ENCODE measurements at regions not wholly inside any gene's neighbourhood (a gene's known extent, or its start where the extent isn't known, plus 50 kb on each side); places are given as distances from the start of the nearest gene placed in this dataset.

DNA sequence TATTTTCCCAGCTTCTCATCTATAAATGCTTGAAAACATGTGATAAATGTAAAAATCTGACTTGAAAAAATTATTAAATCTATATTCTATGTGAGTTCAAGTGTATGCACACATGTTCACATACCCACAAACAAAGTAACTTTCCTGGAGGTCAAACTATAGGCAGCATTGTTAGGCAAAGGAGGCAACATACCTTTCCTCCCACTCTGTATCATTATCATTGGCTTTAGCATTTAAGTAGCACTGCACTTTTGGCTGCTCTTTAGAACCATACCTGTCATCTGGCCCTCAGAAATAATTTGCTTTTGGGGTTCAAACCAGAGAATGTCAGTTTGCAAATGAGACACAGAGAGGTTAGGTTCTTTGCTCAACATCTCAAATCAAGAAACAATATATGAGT lies 102.4 kb upstream of the CCDC196 start:
- Histone ChIP-seq H3K27ac (no peak overlapping the region), H3K36me3 (no peaks in the 10 kb centered on the region), H3K4me3 (replicated peaks in 1 of 3) (no peak overlapping the region), H3K9me3 (no peaks in the 10 kb centered on the region), H3K27me3 (no peaks in the 10 kb centered on the region), H3K4me1 (no peaks in the 10 kb centered on the region)
- no peak for DNase-seq
- TF ChIP-seq POLR2A (IDR thresholded peaks at IDR 0.05) = no peak
- TF ChIP-seq, protein P1, sequence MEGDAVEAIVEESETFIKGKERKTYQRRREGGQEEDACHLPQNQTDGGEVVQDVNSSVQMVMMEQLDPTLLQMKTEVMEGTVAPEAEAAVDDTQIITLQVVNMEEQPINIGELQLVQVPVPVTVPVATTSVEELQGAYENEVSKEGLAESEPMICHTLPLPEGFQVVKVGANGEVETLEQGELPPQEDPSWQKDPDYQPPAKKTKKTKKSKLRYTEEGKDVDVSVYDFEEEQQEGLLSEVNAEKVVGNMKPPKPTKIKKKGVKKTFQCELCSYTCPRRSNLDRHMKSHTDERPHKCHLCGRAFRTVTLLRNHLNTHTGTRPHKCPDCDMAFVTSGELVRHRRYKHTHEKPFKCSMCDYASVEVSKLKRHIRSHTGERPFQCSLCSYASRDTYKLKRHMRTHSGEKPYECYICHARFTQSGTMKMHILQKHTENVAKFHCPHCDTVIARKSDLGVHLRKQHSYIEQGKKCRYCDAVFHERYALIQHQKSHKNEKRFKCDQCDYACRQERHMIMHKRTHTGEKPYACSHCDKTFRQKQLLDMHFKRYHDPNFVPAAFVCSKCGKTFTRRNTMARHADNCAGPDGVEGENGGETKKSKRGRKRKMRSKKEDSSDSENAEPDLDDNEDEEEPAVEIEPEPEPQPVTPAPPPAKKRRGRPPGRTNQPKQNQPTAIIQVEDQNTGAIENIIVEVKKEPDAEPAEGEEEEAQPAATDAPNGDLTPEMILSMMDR (IDR thresholded peaks at IDR 0.05) = no peak
- intact Hi-C loops (cut with DNase I) = no loop called here

GRCh38 chr14:66388516-66388915 lies 97.7 kb upstream of the CCDC196 start:
- Histone ChIP-seq H3K27me3 (no peaks in the 10 kb centered on the region), H3K4me3 (replicated peaks in 1 of 3) (no peak overlapping the region), H3K27ac (no peak overlapping the region), H3K9me3 (no peaks in the 10 kb centered on the region), H3K4me1 (no peaks in the 10 kb centered on the region), H3K36me3 (no peaks in the 10 kb centered on the region)
- DNase-seq = no peak
- 87% methylated on average over 4 of the region's 4 CpGs for WGBS, 2 donors
- no peak for TF ChIP-seq POLR2A (IDR thresholded peaks at IDR 0.05)
- TF ChIP-seq, protein P1 (IDR thresholded peaks at IDR 0.05) = no peak
- intact Hi-C loops (cut with DNase I) = no loop called here

GRCh38 chr14:66389481-66389880 lies 96.7 kb upstream of the CCDC196 start:
- Histone ChIP-seq H3K36me3 (no peaks in the 10 kb centered on the region), H3K27me3 (no peaks in the 10 kb centered on the region), H3K4me1 (no peaks in the 10 kb centered on the region), H3K27ac (no peak overlapping the region), H3K9me3 (no peaks in the 10 kb centered on the region), H3K4me3 (replicated peaks in 1 of 3) (no peak overlapping the region)
- no peak for DNase-seq
- TF ChIP-seq, protein P1 (IDR thresholded peaks at IDR 0.05) = no peak
- no peak for TF ChIP-seq POLR2A (IDR thresholded peaks at IDR 0.05)
- WGBS, 2 donors = 87 to 90% methylated on average over 1 of the region's 1 CpG
- intact Hi-C loops (cut with DNase I) = no loop called here

DNA sequence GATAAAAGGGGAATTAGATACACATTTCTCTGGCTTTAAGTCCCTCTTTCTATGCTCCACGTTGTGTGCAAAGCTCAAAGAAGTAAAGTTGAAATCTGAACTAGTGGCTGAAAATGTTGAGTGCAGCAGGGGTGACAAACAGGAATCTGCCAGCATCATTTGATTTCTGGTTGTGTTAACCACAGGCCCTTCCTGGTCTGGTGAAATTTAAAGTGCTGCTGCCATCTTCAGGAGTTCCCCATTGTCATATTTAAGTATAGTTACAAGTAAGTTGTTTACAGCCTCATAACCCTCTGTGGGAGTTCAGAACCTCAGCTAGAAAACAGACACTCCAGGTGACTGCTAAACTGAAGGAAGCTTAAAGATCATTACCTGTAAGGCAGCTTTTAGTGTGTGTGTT lies 90.9 kb upstream of the CCDC196 start:
- TF ChIP-seq, protein P1 (IDR thresholded peaks at IDR 0.05) = no peak
- TF ChIP-seq POLR2A (IDR thresholded peaks at IDR 0.05) = no peak
- no peaks in the 10 kb centered on the region for H3K4me1 ChIP-seq
- H3K27ac ChIP-seq = no peak overlapping the region
- intact Hi-C loops (cut with DNase I) = no loop called here
- 27 to 34% methylated on average over 1 of the region's 1 CpG for WGBS, 2 donors
- no peaks in the 10 kb centered on the region for H3K27me3 ChIP-seq
- no peak for DNase-seq
- H3K9me3 ChIP-seq = no peaks in the 10 kb centered on the region
- H3K4me3 ChIP-seq (replicated peaks in 1 of 3) = no peak overlapping the region
- no peaks in the 10 kb centered on the region for H3K36me3 ChIP-seq

GRCh38 chr14:66396164-66396563 lies 90.0 kb upstream of the CCDC196 start:
- Histone ChIP-seq H3K27ac (no peak overlapping the region), H3K27me3 (no peaks in the 10 kb centered on the region), H3K4me1 (no peaks in the 10 kb centered on the region), H3K4me3 (replicated peaks in 1 of 3) (no peak overlapping the region), H3K36me3 (no peaks in the 10 kb centered on the region), H3K9me3 (no peaks in the 10 kb centered on the region)
- WGBS, 2 donors = 94 to 95% methylated on average over 4 of the region's 4 CpGs
- DNase-seq = no peak
- intact Hi-C loops (cut with DNase I) = no loop called here
- TF ChIP-seq POLR2A (IDR thresholded peaks at IDR 0.05) = no peak
- TF ChIP-seq, protein P1 (IDR thresholded peaks at IDR 0.05) = no peak

All from thyroid gland (tissue), 4 donors.